HG03196 (cell line): ENCODE measurements at regions not wholly inside any gene's neighbourhood (a gene's known extent, or its start where the extent isn't known, plus 50 kb on each side); places are given as distances from the start of the nearest gene placed in this dataset.
"Not testable (repeated sequence)": the region's sequence is repeated elsewhere in the genome, so short reads cannot be mapped to it uniquely, and the experiment has no call there.

ENCODE experiments used
- ATAC-seq: cut with Tn5 transposase; IDR thresholded peaks from one replicate; pipeline ENCODE4 v1.9.1; 2021; ENCODE audit not compliant: unreplicated experiment

DNA sequence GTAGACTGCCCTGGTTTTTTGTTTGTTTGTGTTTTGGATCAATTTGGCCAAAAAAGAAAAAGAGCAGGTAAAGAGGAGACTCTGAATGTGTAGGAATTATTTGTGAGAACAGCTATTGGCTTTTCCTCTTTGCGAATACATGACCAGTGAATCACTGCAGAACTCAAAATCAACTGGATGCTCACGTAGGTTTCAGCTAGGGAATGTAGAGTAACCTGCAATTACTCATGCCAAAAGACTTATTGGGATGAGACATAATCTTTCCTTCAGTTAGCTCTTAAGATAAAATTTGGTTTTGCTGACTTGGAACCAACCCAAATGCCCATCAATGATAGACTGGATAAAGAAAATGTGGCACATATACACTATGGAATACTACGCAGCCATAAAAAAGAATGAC, 348.0 kb downstream of the NPR3 start:
- no peak for ATAC-seq

DNA sequence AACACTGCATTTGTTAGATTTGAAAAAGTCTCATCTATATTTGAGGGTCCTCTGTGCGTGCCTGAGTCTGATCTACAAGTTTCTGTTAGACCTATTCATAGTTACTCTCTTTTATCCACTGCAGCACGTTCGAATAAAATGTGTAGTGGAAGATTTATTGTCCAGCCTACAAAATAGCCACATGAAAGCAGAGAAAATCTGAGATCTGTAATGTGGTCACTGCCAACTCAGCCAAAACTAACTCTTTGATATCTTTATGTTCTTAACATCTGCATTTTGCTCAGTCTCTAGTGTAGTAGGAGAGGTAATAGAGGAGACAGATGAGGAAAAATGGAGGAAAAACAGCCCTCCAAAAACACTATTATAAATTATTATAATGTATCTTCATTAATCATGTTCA, 354.0 kb downstream of the NPR3 start:
- no peak for ATAC-seq

GRCh38 chr5:33067291-33067690, 356.2 kb downstream of the NPR3 start:
- ATAC-seq, result no peak

DNA sequence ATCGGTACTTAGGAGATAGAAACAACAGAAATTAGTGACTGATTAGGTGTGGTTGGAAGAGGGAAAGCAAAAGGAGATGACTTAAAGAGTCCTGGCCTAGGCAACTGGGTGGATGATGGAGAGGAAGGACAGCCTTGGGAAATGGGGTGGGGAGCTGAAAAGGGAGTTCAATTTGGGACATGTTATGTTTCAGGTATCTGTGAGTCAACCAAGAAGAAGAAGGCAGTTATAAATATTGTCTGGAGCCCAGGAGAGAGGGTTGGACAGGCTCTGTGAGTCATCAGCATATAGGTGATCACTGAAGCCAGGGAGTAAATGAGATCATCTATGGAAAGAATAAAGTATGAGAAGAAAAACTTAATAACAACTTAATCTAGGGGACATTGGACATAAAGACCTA, 357.7 kb downstream of the NPR3 start:
- no peak for ATAC-seq

GRCh38 chr5:33072296-33072695, 361.2 kb downstream of the NPR3 start:
- ATAC-seq, result no peak

DNA sequence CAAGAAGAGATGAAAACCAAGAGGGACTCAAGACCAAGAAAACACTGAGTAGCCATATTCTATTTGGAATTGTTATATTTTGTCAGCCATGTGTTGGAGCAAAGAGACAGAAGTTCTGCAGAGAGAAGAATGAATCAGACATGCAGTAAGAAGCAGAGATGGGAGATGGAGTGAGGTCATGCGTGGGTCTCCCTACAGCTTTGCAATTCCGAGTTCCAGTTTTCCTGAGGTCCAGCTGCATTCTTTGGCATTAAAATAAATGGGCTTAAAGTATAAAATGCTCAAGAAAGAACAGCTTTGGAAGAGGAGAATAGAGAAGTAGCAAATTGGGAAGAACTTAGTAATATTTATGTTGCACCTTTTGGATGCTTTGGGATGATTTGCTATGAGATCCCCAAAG, 361.6 kb downstream of the NPR3 start:
- ATAC-seq, result no peak

DNA sequence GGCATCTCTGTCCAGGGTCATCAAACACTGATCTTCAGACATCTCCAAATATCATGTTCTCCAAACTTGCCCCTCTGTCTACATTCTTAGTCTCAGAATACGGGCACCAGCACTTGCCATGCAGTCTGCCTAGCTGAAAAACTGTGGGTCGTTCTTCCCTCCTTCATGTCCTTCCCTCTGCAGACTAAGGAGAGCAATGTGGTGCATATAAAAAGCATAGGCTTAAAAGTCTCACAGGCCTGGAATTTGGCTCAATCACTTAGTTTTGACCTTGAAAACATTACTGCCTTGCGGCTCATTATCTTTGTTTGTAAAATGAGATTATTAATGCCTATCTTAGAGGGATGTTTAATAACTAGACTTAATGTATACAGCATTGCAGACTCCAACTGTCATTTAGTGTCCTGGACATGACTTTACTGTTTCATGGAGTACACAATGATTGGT, 362.8 kb downstream of the NPR3 start:
- ATAC-seq, result no peak

GRCh38 chr5:33074548-33074947, 363.4 kb downstream of the NPR3 start:
- ATAC-seq, result no peak

DNA sequence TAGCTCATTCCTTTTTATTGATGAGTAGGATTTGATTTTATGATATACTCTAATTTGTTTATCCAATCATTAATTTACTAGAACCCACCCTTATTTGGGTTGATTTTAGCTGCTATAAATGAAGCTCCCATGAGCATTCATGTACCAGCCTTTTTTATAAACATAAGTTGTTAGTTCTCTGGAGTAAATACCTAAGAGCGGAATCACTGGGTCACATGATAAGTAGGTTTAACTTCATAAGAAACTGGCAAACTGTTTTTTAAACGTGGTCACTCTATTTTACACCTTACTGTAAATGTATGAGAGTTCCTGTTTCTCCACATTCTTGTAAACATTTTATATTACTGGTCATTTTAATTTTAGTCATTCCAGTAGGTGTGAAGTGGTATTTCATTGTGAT, 364.6 kb downstream of the NPR3 start:
- ATAC-seq, result no peak

GRCh38 chr5:33079548-33079947, 361.2 kb upstream of the TARS1 start:
- no peak for ATAC-seq

GRCh38 chr5:33080287-33080686, 360.5 kb upstream of the TARS1 start:
- ATAC-seq, result no peak

DNA sequence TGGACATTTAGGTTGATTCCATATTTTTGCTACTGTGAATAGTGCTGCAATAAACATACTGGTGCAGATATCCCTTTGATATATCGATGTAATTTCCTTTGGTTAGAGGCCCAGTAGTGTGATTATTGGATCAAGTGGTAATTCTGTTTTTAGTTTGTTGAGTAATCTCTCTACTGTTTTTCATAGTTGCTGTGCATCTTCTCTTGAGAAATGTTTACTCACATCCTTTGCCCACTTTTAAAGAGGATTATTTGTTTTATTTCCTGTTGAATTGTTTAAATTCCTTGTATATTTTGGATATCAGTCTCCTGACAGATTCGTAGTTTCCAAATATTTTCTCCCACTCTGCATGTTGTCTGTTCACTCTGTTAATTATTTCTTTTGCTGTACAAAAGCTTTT, 352.6 kb upstream of the TARS1 start:
- ATAC-seq, result no peak

DNA sequence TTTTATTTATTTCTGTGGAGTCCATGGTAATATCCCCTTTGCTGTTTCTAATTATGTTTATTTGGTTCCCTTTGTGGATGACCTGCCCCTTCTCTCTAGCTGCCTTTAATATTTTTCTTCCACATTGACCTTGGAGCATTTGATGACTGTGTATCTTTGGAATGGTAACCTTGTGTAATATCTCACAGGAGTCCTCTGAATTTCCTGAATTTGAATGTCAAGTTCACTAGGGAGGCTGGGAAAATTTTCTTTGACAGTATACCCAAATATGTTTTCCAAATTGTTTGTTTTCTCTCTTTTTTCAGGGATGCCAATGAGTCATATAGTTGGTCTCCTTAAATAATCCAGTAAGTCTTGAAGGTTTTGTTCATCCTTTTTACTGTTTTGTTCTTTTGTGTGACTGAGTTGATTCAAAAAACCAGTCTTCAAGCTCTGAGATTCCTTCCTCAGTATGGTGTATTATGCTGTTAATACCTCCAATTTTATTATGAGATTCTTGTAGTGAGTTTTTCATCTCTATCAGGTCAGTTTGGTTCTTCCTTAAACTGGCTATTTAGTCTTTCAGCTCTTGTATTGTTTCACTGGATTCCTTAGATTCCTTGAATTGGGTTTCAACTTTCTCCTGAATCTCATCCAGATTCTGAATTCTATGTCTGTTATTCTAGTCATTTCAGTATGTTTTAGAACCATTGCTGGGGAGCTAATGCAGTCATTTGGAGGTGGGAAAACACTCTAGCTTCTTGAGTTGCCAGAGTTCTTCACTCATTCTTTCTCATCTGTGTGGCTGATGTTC, 349.0 kb upstream of the TARS1 start:
- ATAC-seq, result no peak

DNA sequence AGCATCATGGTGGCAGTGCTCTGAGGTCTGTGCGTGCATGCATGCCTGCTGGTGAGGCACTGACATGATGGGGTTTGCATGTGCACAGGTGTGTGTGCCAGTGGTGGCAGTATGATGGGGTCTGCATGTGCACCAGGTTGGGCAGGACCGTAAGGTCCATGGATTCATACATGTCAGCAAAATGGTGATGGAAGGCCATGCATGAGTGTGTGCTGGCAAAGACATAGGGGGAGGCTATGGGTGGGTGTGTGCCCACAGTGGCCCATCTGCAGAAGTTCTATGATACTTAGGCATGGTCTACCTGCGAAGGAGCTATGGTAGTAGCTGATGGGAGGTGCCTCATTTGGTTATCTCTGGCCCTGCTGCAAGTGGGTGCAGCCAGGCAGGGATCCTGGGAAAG, 348.0 kb upstream of the TARS1 start:
- ATAC-seq, result no peak

DNA sequence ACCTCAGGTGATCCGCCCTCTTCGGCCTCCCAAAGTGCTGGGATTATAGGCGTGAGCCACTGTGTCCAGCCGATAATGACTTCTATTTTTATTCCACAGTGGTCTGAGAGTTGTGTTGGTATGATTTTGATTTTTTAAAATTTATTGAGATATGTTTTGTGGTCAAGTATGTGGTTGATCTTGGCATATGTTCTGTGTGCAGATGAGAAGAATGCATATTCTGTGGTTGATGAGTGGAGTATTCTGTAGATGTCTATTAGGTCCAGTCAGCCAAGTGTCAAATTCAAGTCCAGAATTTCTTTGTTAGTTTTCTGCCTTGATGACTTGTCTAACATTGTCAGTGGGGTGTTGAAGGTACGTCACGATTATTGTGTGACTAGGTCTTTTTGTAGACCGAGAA, 338.2 kb upstream of the TARS1 start:
- ATAC-seq, result no peak

DNA sequence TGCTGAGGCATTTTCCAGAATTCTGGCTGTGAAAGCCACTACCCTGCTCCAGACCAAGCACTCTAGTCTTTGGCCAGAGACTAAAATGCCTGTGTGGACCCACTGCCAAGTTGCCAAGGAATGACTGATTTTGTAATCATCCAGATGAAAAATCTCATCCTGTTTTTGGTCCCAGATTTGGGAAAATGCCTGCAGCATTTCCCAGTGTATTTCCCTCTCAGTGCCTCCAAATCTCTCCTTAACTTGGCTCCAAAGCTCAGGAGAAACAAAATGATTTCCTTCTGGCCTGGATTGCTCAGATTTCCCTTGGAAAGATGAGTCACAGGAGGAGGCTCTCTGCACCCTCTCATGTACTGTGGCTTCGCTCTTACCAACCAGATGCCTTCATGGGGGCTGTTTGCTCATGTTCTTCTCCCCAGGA, 335.2 kb upstream of the TARS1 start:
- no peak for ATAC-seq

DNA sequence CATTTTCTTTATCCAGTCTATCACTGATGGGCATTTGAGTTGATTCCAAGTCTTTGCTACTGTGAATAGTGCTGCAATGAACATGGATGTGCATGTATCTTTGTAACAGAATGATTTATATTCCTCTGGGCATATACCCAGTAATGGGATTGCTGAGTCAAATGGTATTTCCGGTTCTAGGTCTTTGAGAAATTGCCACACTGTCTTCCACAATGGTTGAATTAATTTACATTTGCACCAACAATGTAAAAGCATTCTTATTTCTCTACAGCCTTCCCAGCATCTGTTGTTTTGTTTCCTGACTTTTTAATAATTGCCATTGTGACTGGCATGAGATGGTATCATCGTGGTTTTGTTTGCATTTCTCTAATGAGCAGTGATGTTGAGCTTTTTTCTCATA, 330.3 kb upstream of the TARS1 start:
- ATAC-seq, result not testable (repeated sequence)

DNA sequence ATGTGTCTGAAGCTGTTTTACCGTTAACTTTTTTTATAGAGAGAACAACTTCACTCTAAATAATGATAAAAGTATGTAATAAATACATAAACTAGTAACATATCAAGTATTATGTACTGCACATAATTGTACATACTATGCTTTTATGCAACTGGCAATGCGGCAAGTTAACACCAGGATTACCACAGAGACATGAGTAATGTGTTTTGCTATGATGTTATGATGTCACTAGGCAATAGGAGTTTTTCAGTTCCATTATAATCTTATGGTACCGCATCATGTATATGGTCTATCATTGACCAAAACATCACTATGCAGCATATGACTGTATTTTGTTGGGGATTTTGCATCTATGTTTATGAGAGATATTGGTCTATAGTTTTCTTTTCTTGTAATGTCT, 326.4 kb upstream of the TARS1 start:
- no peak for ATAC-seq

GRCh38 chr5:33115467-33115866, 325.3 kb upstream of the TARS1 start:
- no peak for ATAC-seq

- no peak for ATAC-seq
Observed at GRCh38 chr5:33118761-33119415, 321.9 kb upstream of the TARS1 start.

DNA sequence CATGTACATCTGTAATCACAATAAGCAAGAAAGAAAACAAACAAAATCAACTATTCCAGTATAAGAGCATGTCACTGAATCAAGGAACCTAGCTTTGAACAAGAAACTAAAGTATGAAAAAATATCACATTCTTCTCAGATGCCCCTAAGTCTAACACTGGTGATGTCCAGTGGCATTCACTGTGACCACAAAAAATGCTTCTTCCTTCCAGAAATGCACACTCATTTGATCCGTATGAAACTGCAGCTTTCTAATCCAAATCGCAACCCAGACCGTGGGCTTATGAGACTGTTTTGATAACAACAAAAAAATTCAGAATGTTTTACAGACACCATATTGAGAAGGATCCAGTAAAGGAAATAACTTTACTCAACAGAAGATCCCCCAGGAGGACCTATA, 320.1 kb upstream of the TARS1 start:
- no peak for ATAC-seq

DNA sequence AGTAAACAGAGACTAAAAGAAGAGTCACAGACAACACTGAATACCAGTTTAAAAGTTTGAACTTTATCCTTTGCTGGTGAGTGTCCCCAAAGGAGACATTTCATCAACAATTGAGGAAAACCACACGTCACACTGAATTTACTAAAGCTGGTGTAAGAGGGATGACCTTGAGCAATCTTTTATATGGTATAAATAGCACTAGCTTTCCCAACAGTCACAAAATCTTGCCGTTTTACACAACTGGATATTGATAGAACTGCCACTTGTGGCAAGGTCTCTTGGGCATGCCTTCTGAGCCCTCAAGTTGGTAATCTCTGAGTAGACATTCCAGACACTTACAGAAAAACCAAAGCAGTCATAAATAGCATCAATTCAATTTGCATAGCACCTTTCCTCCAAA, 311.5 kb upstream of the TARS1 start:
- no peak for ATAC-seq

- ATAC-seq, result no peak
Observed at GRCh38 chr5:33136785-33137184, 304.0 kb upstream of the TARS1 start.
